Neuron (in vitro differentiated cells): ENCODE measurements at regions not wholly inside any gene's neighbourhood (a gene's known extent, or its start where the extent isn't known, plus 50 kb on each side); places are given as distances from the start of the nearest gene placed in this dataset.

ENCODE experiments used
- H2AFZ ChIP-seq: one replicate; pipeline ENCODE4 v1.6.1; 2013; ENCODE audit warnings: low read depth, mild to moderate bottlenecking, inconsistent platforms, low read length, moderate library complexity
- H3K27me3 ChIP-seq: one replicate; pipeline ENCODE4 v1.6.1; 2013; ENCODE audit warnings: low read length; ENCODE audit not compliant: insufficient read depth
- H3K36me3 ChIP-seq: one replicate; pipeline ENCODE4 v1.6.1; 2013; ENCODE audit warnings: low read length; ENCODE audit not compliant: insufficient read depth
- H3K4me1 ChIP-seq: one replicate; pipeline ENCODE4 v1.6.1; 2013; ENCODE audit warnings: low read length; ENCODE audit not compliant: insufficient read depth
- H3K4me3 ChIP-seq: 2 replicates; pipeline ENCODE4 v1.5.1; 2013; ENCODE audit warnings: mild to moderate bottlenecking, low read length, moderate library complexity
- H3K9me3 ChIP-seq: one replicate; pipeline ENCODE4 v1.6.1; 2013; ENCODE audit warnings: low read length

DNA sequence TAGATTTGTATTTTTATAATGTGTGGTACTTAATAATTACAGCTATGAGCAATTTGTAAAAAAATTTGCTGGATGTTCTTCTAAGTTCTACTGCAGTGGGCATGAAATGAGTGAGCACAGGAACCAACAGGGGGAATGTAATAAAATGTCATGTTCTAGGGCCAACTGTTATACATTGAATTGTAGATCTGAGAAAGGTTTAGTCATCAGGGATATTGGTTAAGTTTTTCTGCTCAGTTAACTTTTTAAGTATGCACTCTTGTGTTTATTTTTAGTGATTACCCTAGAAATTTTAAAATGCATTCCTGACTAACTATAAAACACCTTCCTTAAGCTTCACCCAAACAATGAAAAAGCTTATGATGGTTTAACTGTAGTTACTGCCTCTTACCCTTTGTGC lies 101.8 kb downstream of the CAND1 start:
- H3K27me3 ChIP-seq: no peaks in the 10 kb centered on the region
- H3K4me3 ChIP-seq: no peak overlapping the region
- H3K4me1 ChIP-seq: no peaks in the 10 kb centered on the region
- H3K36me3 ChIP-seq: no peaks in the 10 kb centered on the region
- no peak overlapping the region for H2AFZ ChIP-seq
- no peaks in the 10 kb centered on the region for H3K9me3 ChIP-seq

DNA sequence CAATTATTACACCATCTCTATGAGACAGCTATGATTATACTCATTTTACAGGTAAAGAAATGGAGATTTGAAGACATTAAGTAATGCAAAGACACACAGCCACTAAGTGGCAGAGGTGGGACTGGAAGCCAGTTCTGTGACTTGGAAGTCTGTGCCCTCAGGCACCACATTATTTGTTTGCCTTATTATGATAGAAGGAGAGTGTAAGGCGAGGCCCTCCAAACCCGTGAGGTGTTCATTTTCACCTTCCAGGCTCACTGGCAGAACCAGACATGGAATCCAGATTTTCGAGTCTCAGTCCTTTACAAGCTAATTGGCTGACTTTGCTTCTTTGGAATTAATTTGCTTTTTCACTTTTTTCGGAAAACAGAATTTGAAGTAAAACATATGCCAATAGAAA lies 107.9 kb downstream of the CAND1 start:
- Histone ChIP-seq H3K4me3 (no peak overlapping the region), H3K27me3 (no peaks in the 10 kb centered on the region), H3K9me3 (no peaks in the 10 kb centered on the region), H2AFZ (no peak overlapping the region), H3K36me3 (no peaks in the 10 kb centered on the region), H3K4me1 (peaks cover 3% of the 10 kb centered on the region)

- Histone ChIP-seq H3K4me3 (no peak overlapping the region), H2AFZ (no peak overlapping the region), H3K27me3 (no peaks in the 10 kb centered on the region), H3K4me1 (peaks cover 3% of the 10 kb centered on the region), H3K36me3 (no peaks in the 10 kb centered on the region), H3K9me3 (no peaks in the 10 kb centered on the region)
These were observed 108.4 kb downstream of the CAND1 start for GRCh38 chr12:67377541-67377940.

DNA sequence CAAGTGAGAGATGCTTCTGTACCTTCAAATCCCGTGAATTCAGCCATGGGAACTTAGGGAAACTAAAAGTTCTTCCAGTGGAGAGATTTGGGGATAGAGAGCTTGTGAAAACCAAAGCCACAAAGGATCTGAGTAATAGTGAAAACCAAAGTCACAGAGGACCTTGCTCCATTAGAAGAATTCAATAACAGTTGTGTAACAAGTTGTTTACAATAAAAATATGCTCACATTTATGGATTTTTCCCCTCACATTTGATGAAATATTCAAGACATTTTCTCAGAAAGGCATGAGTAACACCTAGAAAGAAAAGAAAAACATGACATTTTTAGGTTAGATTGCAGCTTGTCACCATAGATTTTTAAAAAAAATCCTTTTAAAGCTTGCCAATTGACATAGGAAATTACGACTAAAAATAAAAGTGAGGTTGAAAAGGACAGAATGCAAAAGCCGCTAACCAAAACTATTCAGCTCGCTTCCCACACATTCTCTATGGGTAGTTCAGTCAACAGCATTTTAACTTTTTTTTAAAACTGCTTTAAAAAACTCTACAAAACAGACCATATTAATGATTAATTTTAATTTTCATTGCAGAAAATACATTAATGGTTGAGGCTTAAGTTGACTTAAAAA lies 113.2 kb downstream of the CAND1 start:
- H3K4me3 ChIP-seq: no peak overlapping the region
- no peak overlapping the region for H2AFZ ChIP-seq
- H3K27me3 ChIP-seq: no peaks in the 10 kb centered on the region
- no peaks in the 10 kb centered on the region for H3K9me3 ChIP-seq
- H3K36me3 ChIP-seq: no peaks in the 10 kb centered on the region
- H3K4me1 ChIP-seq: no peaks in the 10 kb centered on the region

DNA sequence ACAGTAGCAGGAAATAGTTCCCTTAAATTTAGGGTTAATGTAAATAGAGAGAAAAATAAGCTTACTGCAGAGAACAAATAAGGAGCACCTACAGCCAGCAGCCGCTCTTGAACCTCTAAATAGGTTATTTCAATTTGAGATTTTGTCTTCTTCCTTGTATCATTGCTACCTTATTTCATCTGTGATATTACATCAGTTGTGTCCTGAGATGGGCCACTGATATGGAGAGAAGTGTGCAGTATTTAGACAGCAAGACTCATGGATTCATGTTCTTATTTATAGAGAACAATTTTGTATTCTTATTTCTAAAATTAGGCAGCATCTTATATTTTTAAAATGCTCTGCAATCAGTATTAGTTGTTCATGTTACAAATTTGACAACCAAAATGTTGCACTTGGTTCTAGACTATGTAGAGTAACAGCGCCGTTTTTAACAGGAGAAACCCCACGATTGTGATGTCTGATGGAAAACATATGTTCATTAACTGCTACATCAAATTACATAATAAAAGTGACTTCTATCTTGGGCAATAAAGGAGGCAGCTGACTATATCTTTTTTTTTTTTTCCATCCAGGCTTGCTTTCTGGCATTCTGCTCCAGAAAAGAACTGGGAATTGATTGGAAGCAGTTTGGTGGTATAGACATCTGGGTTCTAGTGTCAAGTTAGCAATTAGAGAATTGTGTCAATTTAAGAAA lies 117.9 kb downstream of the CAND1 start:
- no peaks in the 10 kb centered on the region for H3K36me3 ChIP-seq
- no peak overlapping the region for H3K4me3 ChIP-seq
- H3K9me3 ChIP-seq: no peaks in the 10 kb centered on the region
- no peak overlapping the region for H2AFZ ChIP-seq
- no peaks in the 10 kb centered on the region for H3K4me1 ChIP-seq
- no peaks in the 10 kb centered on the region for H3K27me3 ChIP-seq

DNA sequence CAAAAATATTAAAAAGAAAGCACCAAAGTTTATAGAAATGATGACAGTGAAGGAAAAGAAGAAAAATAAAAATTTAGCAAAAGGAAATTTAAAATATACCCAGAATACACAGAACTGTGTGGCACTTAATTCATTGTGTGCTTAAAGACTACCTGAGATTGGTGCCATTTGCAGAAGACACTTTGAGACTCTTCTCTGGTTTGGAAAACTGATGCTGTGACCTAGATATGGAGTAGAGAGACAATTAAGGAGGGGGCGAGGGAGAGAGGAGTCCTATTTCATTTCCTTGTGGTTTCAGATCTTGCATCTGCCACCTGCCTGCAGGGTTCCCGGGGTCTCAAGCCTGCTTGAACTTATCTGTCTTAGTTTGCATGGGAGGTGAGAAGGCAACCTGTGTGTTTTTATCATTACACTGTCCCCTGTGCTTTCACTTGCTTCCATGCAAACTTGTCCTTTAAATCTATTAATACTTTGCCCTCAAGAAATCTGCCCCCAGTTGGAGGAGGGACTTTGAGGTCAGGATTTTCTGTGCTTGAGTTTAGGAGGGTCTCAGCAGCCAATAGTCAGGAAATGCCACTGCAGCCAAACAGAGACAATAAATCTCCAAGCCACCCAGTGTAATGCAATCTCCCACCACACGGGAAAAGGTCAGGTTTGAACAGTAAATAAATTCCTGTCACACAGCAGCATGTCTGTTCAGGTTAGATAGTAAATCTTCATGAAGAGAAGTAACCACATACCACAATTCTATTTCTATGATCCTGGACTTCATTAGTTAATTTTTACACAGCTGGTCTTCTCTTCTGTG lies 119.4 kb downstream of the CAND1 start:
- no peaks in the 10 kb centered on the region for H3K4me1 ChIP-seq

DNA sequence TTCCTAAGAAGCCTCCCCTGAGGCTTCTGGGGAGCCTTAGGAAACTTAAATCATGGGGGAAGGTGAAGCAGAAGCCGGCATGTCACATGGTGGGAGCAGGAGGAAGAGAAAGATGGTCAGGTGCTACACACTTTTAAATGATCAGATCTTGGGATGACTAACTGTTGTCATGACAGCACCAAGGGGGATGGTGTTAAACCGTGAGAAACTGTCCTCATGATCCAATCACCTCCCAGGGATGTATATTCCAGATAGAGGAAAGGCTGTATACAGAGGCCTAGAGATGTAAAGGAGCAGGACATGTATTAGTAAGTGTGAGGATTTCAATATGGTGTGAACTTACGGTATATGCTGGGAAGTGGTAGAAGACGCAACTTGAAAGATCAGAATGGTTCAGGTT lies 121.1 kb downstream of the CAND1 start:
- Histone ChIP-seq H3K9me3 (no peaks in the 10 kb centered on the region), H3K4me1 (no peaks in the 10 kb centered on the region), H2AFZ (no peak overlapping the region), H3K27me3 (no peaks in the 10 kb centered on the region), H3K4me3 (no peak overlapping the region), H3K36me3 (no peaks in the 10 kb centered on the region)

More for the DNA sequence above, 119.4 kb downstream of the CAND1 start:
- Histone ChIP-seq H2AFZ (no peak overlapping the region), H3K36me3 (no peaks in the 10 kb centered on the region), H3K27me3 (no peaks in the 10 kb centered on the region), H3K9me3 (no peaks in the 10 kb centered on the region), H3K4me3 (no peak overlapping the region)

DNA sequence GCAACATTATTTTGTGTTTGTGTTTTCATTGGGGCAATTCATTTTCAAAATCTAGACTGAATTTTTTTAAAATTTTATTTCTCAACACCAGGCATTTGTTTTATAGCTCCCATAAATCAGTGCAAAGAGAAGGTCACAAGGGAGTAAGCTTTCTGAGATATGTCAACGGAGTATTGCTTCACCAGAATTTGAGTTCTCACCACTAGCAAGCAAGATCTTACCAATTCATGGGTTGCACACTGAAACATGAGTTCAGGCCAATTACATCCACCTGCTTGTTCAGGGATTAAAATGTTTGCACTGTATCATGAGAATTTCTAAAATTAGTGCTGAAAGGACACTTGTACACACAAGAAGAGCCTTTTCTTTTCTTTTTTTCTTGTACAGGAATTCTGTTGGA lies 121.9 kb downstream of the CAND1 start:
- Histone ChIP-seq H3K27me3 (no peaks in the 10 kb centered on the region), H3K9me3 (no peaks in the 10 kb centered on the region), H2AFZ (no peak overlapping the region), H3K36me3 (no peaks in the 10 kb centered on the region), H3K4me3 (no peak overlapping the region), H3K4me1 (no peaks in the 10 kb centered on the region)

DNA sequence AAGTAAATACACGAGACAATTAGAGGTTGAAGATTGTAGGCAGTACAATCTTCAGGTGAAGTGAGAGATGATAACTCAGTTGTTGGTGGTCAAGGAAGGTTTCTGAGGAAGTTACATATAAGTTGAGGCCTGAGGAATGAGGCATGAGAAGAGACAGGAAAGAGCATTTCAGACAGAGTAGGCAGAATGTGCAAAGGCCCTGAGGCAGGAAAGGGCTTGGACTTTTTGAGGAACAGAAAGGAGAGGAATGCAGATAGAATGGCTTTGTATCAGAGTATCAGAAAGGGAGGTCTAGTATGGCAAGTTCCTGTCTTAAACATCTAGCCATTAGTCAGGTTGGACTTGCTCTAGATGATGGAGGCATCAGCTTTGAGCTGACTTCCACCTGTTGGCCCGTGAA lies 122.5 kb downstream of the CAND1 start:
- H3K27me3 ChIP-seq: no peaks in the 10 kb centered on the region
- no peaks in the 10 kb centered on the region for H3K36me3 ChIP-seq
- H3K4me3 ChIP-seq: no peak overlapping the region
- H3K9me3 ChIP-seq: no peaks in the 10 kb centered on the region
- H2AFZ ChIP-seq: no peak overlapping the region
- no peaks in the 10 kb centered on the region for H3K4me1 ChIP-seq

DNA sequence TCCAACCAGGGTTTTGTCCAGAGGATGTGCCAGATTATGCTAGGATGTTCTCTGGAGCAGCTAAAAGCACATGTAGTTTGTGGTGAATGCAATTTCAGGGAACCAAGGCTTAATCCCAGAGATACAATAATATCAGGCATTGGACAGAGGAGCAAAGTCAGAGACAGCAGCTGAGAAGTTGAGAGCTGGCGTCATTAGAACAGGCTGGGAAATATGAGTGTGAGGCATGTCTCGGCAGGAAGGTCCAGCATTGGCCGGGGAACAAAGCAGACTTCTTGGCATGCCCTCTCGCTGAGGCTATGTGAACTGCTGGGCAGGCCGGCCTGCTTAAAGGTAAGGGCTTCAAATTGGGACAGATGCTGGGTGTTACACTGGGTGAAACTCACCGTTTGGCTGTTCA lies 125.4 kb downstream of the CAND1 start:
- Histone ChIP-seq H2AFZ (peak overlapping the region; percentile 1), H3K9me3 (no peaks in the 10 kb centered on the region), H3K4me3 (no peak overlapping the region), H3K36me3 (no peaks in the 10 kb centered on the region), H3K27me3 (no peaks in the 10 kb centered on the region), H3K4me1 (no peaks in the 10 kb centered on the region)

GRCh38 chr12:67400742-67401141 lies 131.6 kb downstream of the CAND1 start:
- no peak overlapping the region for H3K4me3 ChIP-seq
- H3K9me3 ChIP-seq: no peaks in the 10 kb centered on the region
- no peaks in the 10 kb centered on the region for H3K36me3 ChIP-seq
- H3K4me1 ChIP-seq: no peaks in the 10 kb centered on the region
- no peak overlapping the region for H2AFZ ChIP-seq
- no peaks in the 10 kb centered on the region for H3K27me3 ChIP-seq

GRCh38 chr12:67410246-67410645 lies 141.1 kb downstream of the CAND1 start:
- Histone ChIP-seq H3K27me3 (no peaks in the 10 kb centered on the region), H3K36me3 (no peaks in the 10 kb centered on the region), H3K4me3 (no peak overlapping the region)

GRCh38 chr12:67410667-67411067 lies 141.5 kb downstream of the CAND1 start:
- Histone ChIP-seq H3K27me3 (no peaks in the 10 kb centered on the region), H3K9me3 (no peaks in the 10 kb centered on the region), H3K4me3 (no peak overlapping the region), H3K36me3 (no peaks in the 10 kb centered on the region), H3K4me1 (peaks cover 3% of the 10 kb centered on the region), H2AFZ (no peak overlapping the region)

More at GRCh38 chr12:67410246-67410645, 141.1 kb downstream of the CAND1 start:
- Histone ChIP-seq H2AFZ (no peak overlapping the region), H3K4me1 (peaks cover 3% of the 10 kb centered on the region), H3K9me3 (no peaks in the 10 kb centered on the region)
